PFSK-1 (cell line): ENCODE measurements at regions not wholly inside any gene's neighbourhood (a gene's known extent, or its start where the extent isn't known, plus 50 kb on each side); places are given as distances from the start of the nearest gene placed in this dataset.

ENCODE experiments used
- FOXP2 ChIP-seq: optimal IDR thresholded peaks from 2 replicates; pipeline ENCODE3; 2011; ENCODE audit warnings: borderline replicate concordance, control low read depth, inconsistent platforms; ENCODE audit not compliant: insufficient read depth; ENCODE audit errors: extremely low read length, extremely low read depth
- POLR2AphosphoS5 ChIP-seq: IDR thresholded peaks from 2 replicates; pipeline ENCODE4 v1.6.1; 2012; ENCODE audit warnings: low read depth, mild to moderate bottlenecking, control low read depth, low read length, moderate library complexity
- SIN3A ChIP-seq: IDR thresholded peaks from 2 replicates; pipeline ENCODE4 v1.6.1; 2012; ENCODE audit warnings: mild to moderate bottlenecking, low read length, moderate library complexity, borderline replicate concordance; ENCODE audit not compliant: insufficient read depth
- TAF1 ChIP-seq: IDR thresholded peaks from 2 replicates; pipeline ENCODE4 v1.6.1; 2012; ENCODE audit warnings: low read length, control low read depth, borderline replicate concordance; ENCODE audit not compliant: insufficient read depth
- TF ChIP-seq, protein P1 (sequence below), 2 experiments: IDR thresholded peaks; 2 replicates each; pipeline versions ENCODE4 v1.6.1 to v1.8.0; 2011 to 2012; ENCODE audit warnings: low read depth in 2 of 2, low read length in 2 of 2, control low read depth in 1 of 2, inconsistent platforms in 1 of 2, mild to moderate bottlenecking in 1 of 2, moderate library complexity in 1 of 2; ENCODE audit not compliant: insufficient read depth in 1 of 2

- TF ChIP-seq FOXP2 (no peak), TAF1 (no peak), SIN3A (no peak), POLR2AphosphoS5 (no peak)
- TF ChIP-seq, protein P1, sequence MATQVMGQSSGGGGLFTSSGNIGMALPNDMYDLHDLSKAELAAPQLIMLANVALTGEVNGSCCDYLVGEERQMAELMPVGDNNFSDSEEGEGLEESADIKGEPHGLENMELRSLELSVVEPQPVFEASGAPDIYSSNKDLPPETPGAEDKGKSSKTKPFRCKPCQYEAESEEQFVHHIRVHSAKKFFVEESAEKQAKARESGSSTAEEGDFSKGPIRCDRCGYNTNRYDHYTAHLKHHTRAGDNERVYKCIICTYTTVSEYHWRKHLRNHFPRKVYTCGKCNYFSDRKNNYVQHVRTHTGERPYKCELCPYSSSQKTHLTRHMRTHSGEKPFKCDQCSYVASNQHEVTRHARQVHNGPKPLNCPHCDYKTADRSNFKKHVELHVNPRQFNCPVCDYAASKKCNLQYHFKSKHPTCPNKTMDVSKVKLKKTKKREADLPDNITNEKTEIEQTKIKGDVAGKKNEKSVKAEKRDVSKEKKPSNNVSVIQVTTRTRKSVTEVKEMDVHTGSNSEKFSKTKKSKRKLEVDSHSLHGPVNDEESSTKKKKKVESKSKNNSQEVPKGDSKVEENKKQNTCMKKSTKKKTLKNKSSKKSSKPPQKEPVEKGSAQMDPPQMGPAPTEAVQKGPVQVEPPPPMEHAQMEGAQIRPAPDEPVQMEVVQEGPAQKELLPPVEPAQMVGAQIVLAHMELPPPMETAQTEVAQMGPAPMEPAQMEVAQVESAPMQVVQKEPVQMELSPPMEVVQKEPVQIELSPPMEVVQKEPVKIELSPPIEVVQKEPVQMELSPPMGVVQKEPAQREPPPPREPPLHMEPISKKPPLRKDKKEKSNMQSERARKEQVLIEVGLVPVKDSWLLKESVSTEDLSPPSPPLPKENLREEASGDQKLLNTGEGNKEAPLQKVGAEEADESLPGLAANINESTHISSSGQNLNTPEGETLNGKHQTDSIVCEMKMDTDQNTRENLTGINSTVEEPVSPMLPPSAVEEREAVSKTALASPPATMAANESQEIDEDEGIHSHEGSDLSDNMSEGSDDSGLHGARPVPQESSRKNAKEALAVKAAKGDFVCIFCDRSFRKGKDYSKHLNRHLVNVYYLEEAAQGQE (IDR thresholded peaks at IDR 0.05; ENCODE audit: insufficient read depth in 1 of 2, low read depth in 2 of 2, low read length in 2 of 2) = no peak
These were observed 566.6 kb downstream of the PSAT1 start for GRCh38 chr9:78863531-78863930.

DNA sequence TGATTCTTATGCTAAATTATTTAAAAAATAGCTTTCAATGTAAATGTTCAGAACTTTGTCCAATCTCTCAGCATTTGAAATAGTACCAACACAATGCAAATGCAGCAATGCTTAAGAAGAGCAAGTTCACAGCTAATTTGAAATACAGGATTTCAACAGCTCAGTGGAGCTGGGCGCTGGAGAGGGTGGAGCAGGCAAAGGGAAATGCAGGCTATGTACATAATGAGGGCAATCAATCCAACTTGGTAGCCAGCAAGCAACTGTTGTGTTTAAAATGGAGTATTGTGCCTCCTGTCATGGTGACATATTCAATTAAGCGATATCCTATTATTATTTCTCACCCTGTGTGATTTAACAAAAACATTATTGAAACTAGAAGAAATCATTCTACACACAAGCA is 568.8 kb downstream of the PSAT1 start:
- TF ChIP-seq, protein P1 (IDR thresholded peaks at IDR 0.05; ENCODE audit: insufficient read depth in 1 of 2, low read depth in 2 of 2, low read length in 2 of 2) = no peak
- TF ChIP-seq TAF1 (no peak), FOXP2 (no peak), SIN3A (no peak), POLR2AphosphoS5 (no peak)

GRCh38 chr9:78866207-78867132 is 569.5 kb downstream of the PSAT1 start:
- TF ChIP-seq TAF1 (no peak), POLR2AphosphoS5 (no peak), SIN3A (no peak), FOXP2 (no peak)
- TF ChIP-seq, protein P1 (IDR thresholded peaks at IDR 0.05; ENCODE audit: insufficient read depth in 1 of 2, low read depth in 2 of 2, low read length in 2 of 2) = no peak

DNA sequence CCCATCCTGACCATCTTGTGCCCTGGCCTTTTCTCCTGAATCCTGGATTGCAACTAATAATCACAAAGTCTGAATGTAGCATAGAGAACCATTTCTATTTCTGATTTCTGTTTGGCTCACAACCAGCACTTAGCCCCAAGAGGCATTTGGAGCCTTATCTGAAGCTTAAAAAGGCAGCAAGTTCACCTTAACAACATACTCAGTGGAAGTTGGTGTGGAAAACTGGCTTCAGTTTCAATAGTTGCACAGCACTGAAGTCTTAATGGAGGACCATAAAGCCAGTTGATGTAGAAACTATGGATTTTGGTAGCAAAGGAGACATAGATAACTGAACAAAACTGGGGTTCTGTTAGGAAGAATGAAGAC is 574.1 kb downstream of the PSAT1 start:
- no peak for TF ChIP-seq FOXP2
- no peak for TF ChIP-seq SIN3A
- TF ChIP-seq, protein P1 (IDR thresholded peaks at IDR 0.05; ENCODE audit: insufficient read depth in 1 of 2, low read depth in 2 of 2, low read length in 2 of 2) = no peak
- no peak for TF ChIP-seq POLR2AphosphoS5
- no peak for TF ChIP-seq TAF1
